Lower leg skin (tissue), 3 donors: ENCODE measurements at regions not wholly inside any gene's neighbourhood (a gene's known extent, or its start where the extent isn't known, plus 50 kb on each side); places are given as distances from the start of the nearest gene placed in this dataset.

ENCODE experiments used
- CTCF ChIP-seq, 3 donors: fragments of 450-650 bp; IDR thresholded peaks; one replicate each; pipeline ENCODE4 v1.5.1; 2016; ENCODE audit warnings: antibody characterized with exemption in 3 of 3, mild to moderate bottlenecking in 3 of 3, moderate library complexity in 2 of 3
- POLR2A ChIP-seq, 2 donors: fragments of 450-650 bp; IDR thresholded peaks; one replicate each; pipeline ENCODE4 v1.6.1; 2016 to 2017; ENCODE audit warnings: antibody characterized with exemption in 2 of 2, mild to moderate bottlenecking in 1 of 2, moderate library complexity in 1 of 2

DNA sequence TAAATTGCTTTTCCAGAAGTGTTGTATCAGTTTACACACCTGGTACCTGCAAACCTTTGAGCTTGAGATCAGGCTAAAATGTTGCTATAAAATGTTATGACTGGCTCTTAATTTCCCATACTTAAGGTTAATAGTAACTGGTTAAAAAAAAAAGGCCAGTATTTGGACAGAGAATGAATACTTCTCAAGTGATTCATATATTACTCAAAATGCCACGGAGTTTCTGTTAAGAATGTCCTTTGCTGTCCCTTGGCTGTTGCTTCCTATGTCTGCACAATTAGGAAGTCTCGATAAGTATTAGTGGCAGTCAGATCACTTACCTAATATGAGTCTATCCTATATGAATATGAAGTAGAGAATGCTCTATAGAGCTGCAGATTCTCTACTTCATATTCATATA, 232.2 kb upstream of the IGFBP7 start:
- TF ChIP-seq CTCF (IDR thresholded peaks at IDR 0.05) = no peak
- TF ChIP-seq POLR2A (IDR thresholded peaks at IDR 0.05) = no peak
